ENCODE measurements at regions not wholly inside any gene's neighbourhood (a gene's known extent, or its start where the extent isn't known, plus 50 kb on each side); places are given as distances from the start of the nearest gene placed in this dataset.

DNA sequence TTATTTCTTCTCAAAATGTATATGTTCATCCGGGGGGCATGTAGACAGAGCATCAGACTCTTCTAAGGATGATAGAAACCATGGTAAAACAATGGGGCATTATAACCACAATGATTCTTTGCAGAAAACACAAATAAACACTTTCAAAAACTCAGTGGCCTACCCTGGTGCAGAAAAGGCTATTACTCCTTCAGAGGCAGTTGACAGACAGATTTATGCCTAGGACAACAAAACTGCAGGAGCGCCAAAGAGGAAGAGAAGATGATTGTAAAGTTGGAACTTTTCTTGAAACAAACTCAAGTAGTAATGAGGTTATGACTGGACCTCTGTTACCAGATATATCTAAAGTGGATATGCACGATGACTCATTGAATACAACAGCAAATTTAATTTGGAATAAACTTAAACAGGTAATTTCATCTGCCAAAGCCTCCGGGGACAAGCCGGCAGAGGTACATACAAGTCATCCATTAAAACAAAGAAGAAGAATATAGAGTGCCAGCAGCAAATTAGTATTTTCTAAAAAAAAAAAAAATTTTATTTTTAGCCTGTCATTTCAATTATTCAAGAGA is 1068.4 kb upstream of the INTU start:
- DNase-seq: no peak
- H3K36me3 ChIP-seq: no peaks in the 10 kb centered on the region
- H3K4me3 ChIP-seq: no peak overlapping the region
- H3K27me3 ChIP-seq: no peaks in the 10 kb centered on the region
- H3K9me3 ChIP-seq: no peaks in the 10 kb centered on the region

DNA sequence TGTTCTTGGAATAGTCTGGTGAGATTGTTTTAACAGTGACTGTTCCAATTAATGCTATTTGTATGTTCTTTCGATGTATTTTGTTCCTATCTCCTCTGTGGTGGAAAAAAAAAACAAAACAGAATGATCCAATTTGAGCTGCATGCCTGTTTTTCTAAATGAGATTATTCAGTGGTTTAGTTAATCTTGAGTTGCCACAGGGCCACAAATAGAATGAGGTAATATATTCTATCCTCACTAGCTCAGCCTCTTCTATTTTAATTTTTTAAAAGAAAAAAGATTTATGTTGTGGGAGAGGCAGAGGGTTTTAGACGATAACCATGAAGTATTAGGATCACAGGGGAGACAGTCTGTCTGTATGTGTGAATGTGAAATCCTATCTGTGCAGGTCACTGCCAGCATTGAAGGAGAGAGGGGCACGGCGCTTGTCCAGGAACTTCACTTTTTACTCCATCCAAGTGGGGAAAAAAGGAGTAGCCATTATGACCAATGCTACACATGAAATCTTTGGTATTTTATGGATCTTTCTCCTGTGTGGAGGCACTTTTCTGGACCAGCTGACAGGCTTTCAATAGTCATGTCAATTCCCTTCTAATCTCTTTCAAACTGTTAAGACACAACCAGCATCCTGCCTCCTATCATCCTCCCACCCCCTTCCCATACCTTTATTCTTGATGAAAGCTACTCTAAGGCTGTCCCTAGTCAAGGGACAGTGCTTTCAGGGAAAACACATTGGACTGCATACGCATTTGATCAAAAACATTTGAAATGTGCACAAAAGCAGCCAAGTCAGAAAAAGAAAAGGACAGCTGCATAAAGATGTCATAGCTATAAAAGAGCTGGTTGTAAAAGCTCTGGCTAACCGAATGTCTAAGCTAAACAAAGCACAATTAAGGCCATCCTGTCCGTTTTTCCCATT is 1063.8 kb upstream of the INTU start:
- Histone ChIP-seq H3K27me3 (no peaks in the 10 kb centered on the region), H3K4me3 (no peak overlapping the region), H3K36me3 (no peaks in the 10 kb centered on the region), H3K9me3 (no peaks in the 10 kb centered on the region)
- no peak for DNase-seq

DNA sequence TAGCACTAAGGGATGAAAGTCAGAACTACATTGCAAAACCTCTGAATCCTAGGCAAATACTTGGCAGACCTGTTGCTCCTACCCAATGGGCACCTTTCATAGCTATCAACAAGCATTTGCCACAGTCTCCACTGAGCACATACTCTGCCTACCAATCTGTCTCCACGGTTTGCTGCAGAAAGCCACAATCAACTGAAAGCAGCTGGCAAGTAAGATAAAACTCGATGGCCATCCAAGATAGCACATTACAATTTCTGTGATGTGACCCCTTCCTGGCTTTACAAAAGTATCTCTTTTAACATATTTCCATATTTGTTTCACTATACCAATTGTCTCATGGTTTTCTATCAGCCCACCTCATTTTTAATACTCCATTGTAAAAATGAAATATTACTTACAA is 1060.5 kb upstream of the INTU start:
- Histone ChIP-seq H3K27me3 (no peaks in the 10 kb centered on the region), H3K4me3 (no peak overlapping the region), H3K9me3 (no peaks in the 10 kb centered on the region), H3K36me3 (no peaks in the 10 kb centered on the region)
- no peak for DNase-seq

DNA sequence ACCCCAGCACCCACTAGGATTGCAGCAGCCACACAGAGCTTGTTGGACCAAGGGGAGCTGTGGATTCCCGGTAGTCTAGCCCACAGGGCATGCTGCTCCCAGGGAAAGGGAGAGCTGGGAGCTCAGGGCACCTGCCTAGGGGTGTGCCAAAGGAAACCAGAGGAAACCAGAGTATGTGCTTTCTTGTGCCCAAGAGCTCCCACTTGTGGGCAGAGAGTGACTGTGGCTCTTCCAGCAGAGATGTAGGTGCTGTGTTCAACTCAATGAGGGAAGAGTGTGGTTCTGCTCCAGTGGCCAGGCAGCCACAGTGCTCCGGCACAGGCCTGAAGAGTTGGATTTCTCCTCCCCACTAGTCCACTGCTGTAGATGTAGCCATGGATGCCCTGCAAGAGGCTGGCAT is 1050.0 kb upstream of the INTU start:
- no peak for DNase-seq

DNA sequence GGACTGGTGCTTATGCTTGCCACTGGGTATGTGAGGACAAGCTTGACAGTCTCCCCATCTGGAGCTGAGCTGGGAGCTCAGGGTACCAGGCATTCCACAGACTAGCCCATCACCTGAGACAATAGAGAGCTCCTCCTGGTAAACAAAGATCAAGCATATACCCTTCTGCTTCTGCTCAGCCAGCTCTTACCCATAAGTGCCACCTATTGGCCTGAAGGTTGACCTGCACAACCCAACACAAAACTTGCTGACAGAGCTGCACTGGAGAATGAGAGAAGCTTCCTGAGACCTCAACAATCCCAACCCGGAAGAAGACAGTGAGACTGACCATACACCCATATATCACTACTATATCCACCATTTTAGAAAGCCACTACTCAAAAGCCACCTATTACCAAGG is 1049.2 kb upstream of the INTU start:
- no peaks in the 10 kb centered on the region for H3K36me3 ChIP-seq
- H3K4me3 ChIP-seq: no peak overlapping the region
- no peak for DNase-seq
- H3K27me3 ChIP-seq: no peaks in the 10 kb centered on the region
- H3K9me3 ChIP-seq: peaks cover 2% of the 10 kb centered on the region; the same call in 1 of the 2 replicates

More for the DNA sequence above, 1050.0 kb upstream of the INTU start:
- H3K36me3 ChIP-seq: no peaks in the 10 kb centered on the region
- H3K4me3 ChIP-seq: no peak overlapping the region
- no peaks in the 10 kb centered on the region for H3K27me3 ChIP-seq
- peaks cover 2% of the 10 kb centered on the region; the same call in 1 of the 2 replicates for H3K9me3 ChIP-seq

DNA sequence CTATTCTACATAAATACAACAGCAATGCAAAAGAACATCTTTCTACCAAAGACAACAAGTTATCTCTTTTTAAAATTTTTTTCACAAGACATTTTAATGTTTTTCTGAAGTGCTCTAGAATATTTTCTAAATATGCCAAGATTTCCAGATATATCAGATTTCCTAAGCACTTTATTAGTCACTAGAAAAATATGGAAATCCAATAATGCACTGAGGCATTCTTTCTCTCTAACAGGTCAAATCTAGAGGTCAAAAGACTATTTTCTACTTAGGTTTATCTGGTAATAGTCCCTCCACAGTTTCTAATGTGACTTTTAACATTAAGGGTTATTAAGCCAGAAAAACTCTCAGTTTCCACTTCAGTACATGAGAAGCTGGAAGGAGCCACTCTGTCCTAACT is 1041.2 kb upstream of the INTU start:
- H3K9me3 ChIP-seq: no peaks in the 10 kb centered on the region
- H3K36me3 ChIP-seq: no peaks in the 10 kb centered on the region
- no peak overlapping the region for H3K4me3 ChIP-seq
- DNase-seq: no peak
- no peaks in the 10 kb centered on the region for H3K27me3 ChIP-seq

DNA sequence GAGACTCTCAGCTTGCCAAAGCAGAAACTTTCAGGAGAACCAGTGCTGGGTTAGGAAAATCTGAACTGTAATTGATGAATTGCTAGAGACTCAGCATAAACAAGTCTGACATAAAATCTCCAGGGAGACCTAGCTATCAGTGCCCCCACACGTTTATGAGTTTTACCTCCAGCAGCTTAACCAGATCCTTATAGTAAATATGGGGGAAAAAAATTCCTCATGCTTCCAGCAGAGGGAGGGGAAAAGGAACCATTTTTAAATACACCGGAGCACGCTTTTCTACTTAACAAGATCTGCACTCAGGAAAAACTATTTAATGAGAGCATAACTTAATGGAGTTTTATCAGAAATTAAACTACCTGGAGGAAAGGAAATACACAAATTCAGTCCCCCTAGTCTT is 1040.7 kb upstream of the INTU start:
- Histone ChIP-seq H3K27me3 (no peaks in the 10 kb centered on the region), H3K36me3 (no peaks in the 10 kb centered on the region), H3K9me3 (no peaks in the 10 kb centered on the region), H3K4me3 (no peak overlapping the region)
- DNase-seq: no peak

DNA sequence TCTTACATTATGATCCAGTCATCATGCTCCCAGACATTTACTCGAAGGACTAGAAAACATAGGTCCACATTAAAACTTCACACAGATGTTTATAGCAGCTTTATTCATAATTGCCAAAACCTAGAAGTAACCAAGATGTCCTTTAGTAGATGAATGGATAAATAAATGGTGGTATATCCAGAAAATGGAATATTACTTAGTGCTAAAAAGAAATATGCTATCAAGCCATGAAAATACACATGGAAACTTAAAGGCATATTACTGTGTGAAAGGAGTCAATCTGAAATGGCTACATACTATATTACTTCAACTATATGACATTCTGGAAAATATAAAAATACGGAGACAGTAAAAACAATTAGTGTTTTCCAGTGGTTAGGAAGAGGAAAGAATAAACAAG is 1039.1 kb upstream of the INTU start:
- Histone ChIP-seq H3K9me3 (no peaks in the 10 kb centered on the region), H3K36me3 (no peaks in the 10 kb centered on the region), H3K27me3 (no peaks in the 10 kb centered on the region), H3K4me3 (no peak overlapping the region)
- no peak for DNase-seq

DNA sequence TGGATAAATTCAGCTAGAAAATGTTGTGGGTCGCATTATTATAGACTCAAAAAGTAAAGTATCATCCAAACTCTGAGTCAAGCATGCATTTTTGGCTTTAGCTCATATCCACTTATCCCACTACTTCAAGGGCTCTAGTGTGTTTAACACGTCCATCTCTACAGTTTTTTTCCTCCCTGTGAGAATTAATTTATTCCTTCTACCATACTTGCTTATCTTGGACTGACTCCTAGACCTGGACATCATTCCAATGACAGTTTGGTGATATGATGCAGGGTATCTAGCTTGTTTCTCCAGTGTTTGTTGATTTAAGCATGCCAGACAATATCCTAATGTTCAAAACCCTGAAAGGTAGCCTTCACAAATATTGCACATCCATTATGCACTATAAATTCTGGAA is 1037.1 kb upstream of the INTU start:
- DNase-seq: no peak
- H3K36me3 ChIP-seq: no peaks in the 10 kb centered on the region
- H3K4me3 ChIP-seq: no peak overlapping the region
- H3K27me3 ChIP-seq: no peaks in the 10 kb centered on the region
- H3K9me3 ChIP-seq: no peaks in the 10 kb centered on the region

DNA sequence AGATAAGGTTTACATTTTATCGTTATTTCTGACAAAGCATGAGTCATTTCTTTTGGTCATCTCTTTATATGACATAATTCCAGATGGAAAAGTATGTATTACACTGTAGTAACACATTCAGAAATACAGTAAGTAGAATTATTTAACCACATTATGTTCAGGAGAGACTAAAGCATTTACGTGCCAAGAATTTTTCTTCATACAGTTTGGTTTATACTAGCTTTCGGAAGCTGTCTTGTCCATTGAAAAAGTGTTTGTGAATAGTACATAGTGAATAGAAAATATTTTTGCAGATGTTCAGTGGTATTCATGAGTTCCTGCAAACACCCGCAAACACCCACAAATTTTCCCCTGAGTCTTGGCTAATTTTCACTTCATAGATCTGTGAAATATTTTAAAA is 1033.0 kb upstream of the INTU start:
- Histone ChIP-seq H3K27me3 (no peaks in the 10 kb centered on the region), H3K4me3 (no peak overlapping the region), H3K36me3 (no peaks in the 10 kb centered on the region), H3K9me3 (no peaks in the 10 kb centered on the region)
- DNase-seq: no peak

DNA sequence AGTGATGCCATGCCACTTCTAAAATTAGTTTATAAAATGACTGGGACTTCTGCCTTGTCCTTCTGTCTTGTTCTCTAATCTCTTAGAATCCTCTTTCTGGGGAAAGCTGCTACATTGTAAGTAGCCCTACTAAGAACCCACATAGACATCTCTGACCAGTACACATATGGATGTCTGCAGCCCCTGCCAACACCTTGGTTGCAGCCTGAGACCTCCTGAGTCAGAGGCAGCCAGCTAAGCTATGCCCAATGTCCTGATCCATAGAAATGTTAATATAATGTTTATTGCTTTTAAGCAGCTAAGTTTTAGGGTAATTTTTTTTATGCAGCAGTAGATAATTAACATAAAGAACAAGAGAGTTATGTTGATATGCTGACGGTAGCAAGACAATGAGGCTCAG is 1029.5 kb upstream of the INTU start:
- Histone ChIP-seq H3K27me3 (no peaks in the 10 kb centered on the region), H3K36me3 (no peaks in the 10 kb centered on the region), H3K4me3 (no peak overlapping the region), H3K9me3 (no peaks in the 10 kb centered on the region)
- DNase-seq: no peak

DNA sequence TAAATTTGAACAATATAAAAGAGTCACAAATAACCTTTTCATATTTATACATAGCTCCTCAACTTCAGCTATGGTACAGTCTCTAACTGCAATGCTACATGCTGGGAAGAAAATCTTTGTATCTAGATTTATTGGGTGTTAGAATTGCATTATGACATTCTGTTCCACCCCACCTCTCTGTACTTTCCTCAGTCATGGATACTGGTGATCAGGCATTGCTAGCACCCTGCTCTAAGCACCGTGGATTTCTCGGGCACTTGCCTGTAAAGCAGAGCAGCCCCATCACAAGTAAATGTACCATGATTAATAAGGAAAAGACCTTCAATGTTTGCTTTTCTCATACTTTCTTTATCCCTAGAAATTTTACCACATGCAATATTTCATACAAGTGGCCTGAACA is 1028.9 kb upstream of the INTU start:
- H3K27me3 ChIP-seq: no peaks in the 10 kb centered on the region
- H3K9me3 ChIP-seq: no peaks in the 10 kb centered on the region
- no peak for DNase-seq
- H3K36me3 ChIP-seq: no peaks in the 10 kb centered on the region
- H3K4me3 ChIP-seq: no peak overlapping the region

DNA sequence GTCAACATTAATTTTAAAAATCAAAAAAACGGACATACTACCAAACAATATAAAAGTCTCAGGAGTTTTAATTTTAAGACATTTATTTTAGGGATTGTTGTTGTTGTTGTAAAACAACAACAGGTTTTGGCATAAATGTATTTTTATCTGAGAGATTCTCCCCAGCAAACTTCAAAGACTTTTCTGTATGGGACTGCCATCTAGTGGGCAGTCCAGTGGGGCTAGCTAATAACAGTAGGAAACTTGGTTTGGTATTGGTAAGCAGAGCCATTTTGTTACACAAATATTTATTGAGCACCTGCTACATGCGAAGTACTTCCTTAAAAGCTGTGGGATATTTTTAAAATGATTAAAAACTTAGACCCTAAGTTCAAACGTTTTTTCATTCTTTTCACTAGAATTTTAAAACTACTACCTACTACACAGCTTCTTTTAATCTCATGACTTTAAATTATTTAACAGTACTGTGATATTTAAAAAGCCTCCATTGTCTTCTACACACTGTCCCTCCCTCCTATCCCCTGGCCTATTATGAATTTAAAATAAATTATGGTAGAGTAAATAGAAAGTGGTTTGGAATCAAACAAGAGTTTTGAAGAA is 1028.4 kb upstream of the INTU start:
- no peaks in the 10 kb centered on the region for H3K9me3 ChIP-seq
- no peaks in the 10 kb centered on the region for H3K27me3 ChIP-seq
- no peak overlapping the region for H3K4me3 ChIP-seq
- DNase-seq: peak; percentile 14
- no peaks in the 10 kb centered on the region for H3K36me3 ChIP-seq

DNA sequence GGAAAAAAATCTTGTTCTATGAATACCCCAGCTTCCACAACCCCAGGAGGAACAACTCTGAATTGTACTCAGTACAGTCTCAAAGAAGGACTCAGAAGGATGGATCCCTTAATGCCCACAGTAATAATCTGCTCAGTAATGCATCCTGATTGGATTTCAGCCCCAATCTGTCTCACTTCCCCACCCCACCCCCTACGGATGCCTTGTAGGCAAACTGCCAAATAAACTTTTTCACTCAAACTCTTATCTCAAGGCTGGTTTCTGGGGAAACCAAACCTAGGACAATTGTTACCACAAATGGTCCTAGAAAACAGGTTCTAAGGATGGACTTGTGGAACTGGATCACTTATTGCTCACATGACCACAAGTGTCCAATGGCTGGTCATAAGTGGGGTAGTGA is 1021.8 kb upstream of the INTU start:
- no peaks in the 10 kb centered on the region for H3K36me3 ChIP-seq
- H3K27me3 ChIP-seq: no peaks in the 10 kb centered on the region
- DNase-seq: no peak
- no peaks in the 10 kb centered on the region for H3K9me3 ChIP-seq
- H3K4me3 ChIP-seq: no peak overlapping the region

DNA sequence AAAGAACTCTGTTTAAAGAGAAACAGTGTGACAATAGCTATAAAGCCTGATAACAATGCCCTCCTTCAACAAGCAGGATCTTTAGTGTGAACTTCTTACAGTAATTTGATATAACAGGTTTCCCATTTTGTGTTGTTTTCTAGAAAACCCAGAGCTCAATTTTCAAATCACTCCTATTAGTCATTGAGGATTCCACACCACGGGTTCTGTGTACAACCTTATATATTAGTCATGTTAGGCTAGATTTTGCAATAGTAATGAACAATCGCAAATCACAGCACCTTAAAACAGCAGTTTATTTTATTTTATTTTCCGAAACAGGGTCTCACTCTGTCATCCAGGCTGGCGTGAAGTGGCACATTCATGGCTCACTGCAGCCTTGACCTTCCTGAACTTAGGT is 1020.9 kb upstream of the INTU start:
- H3K9me3 ChIP-seq: no peaks in the 10 kb centered on the region
- no peaks in the 10 kb centered on the region for H3K36me3 ChIP-seq
- no peaks in the 10 kb centered on the region for H3K27me3 ChIP-seq
- H3K4me3 ChIP-seq: no peak overlapping the region
- DNase-seq: no peak

DNA sequence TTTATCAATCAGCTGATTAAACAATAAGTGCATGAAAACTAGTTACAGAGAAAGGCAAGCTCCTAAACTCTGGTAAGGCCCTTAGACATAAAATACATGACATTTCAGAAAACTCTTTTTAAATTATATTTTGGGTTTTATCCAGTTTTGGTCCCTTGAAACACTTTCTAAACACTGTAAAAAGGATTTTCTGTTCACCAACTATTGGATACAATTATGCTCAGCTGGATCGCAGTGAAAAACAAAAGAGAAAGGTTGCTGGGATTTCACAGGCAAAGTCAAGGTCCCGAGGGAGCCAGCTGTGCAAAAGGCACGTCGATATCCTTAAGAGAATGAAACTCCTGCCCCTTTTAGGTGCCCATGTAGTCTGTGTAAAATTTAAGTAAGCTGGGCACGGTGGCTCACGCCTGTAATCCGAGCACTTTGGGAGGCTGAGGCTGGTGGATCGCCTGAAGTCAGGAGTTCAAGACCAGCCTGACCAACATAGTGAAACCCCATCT is 1018.4 kb upstream of the INTU start:
- Histone ChIP-seq H3K4me3 (no peak overlapping the region), H3K36me3 (no peaks in the 10 kb centered on the region), H3K27me3 (no peaks in the 10 kb centered on the region), H3K9me3 (peaks cover 2% of the 10 kb centered on the region; the same call in 1 of the 2 replicates)
- no peak for DNase-seq

DNA sequence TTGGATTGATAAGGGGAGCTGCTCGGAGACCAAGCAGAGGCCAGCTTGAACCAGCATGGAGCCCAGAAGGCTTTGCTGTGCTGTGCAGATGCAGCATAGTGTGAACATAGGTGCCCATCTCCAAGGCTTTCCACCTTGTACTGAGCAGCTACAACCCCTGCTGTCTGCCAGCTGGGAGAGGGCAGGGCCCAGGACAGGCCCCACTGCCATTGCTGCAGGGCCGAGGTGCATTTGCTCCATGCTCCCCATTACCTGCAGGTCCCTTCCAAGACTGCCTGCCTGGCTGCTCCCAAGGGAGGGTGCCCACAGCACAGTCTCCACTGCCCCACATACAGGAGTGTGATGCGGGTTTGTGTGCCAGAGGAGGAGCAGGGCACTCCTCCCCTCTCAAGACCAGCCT is 1016.0 kb upstream of the INTU start:
- Histone ChIP-seq H3K9me3 (peaks cover 2% of the 10 kb centered on the region; the same call in 1 of the 2 replicates), H3K36me3 (no peaks in the 10 kb centered on the region), H3K27me3 (no peaks in the 10 kb centered on the region), H3K4me3 (no peak overlapping the region)
- no peak for DNase-seq
